Activated naive CD4-positive, alpha-beta T cell treated with Interleukin-2 at 50 U/mL for 16 hours (primary cell): ENCODE measurements at regions not wholly inside any gene's neighbourhood (a gene's known extent, or its start where the extent isn't known, plus 50 kb on each side); places are given as distances from the start of the nearest gene placed in this dataset.

Experiments used
- DNase-seq: peaks from one replicate; pipeline ENCODE4 v3.0.0-alpha.2; 2020

DNA sequence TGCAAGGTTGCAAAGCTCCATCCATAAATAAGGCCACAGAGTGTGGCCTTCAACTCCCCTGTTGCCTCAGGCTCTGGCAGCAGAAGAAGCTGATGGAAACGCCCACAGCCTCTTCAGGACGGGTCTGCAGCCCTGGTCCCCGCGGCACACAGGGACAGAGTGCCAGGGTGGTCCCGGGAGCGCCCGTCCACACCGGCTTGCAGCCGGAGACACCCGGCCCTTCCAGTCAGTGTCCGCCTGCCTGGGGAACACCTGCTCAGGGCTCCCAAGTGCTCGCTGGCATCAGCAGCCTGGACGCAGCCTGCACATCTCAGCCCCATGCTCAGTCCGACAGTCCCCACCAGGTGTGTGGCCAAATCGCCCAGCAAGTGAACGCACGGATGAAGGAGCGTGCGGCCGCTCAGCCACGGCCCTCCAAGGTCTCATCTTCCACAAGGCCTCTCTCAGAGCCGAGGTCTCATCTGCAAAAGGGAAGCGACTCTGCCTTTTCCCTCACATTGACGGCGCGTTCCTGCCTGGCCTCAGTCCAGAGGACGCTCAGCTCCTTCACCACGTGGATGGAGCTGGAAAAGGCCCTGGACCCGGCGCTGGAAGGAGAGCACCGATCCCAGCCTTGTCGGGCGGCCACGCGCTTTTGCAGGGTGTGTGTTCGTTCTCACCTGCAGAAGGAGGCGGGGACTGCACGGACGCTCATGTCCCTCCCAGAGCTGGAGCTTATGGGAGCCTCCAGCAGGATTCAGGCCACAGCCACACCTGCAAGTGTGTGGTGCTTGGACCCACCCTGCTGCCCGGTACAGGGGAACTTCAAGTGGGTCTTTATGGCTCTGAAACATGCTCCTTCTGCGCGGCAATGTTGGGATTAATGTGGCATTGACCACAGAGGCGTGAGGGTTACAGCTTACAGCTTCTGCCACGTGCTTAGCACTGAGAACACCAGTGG lies 180.4 kb downstream of the DLL1 start:
- DNase-seq, result no peak

DNA sequence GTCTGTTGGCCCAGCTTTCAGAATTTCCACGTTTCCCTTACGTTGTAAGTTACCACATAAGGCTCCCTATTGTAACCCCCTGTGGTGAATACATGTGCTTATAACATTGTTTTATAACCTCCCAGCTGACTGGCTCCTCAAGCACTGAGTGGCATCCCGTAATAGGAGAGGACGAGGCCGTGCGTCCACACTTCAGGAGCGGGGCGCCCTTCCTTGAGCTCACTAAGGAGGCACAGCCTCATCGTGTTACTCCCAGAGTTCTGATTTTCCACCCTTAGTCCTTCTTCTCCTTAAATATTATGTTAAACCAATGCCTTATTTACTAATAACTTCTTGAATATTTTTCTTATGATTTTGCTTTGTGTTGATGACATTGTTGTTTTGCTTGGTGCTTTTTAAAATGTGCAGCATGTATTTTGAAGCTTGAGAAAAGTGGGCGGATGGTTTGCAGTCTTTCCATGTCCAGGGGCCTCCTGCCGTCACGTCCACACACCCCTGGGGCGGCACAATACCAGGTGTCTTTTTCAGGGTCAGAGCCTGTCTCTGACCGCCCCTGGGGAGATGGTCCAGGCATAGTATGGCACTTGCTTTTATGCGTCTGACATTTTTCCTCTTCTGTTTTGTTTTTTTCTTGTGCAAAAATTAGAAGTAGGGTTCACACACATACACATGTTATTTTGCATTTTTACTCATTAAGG lies 181.8 kb downstream of the DLL1 start:
- no peak for DNase-seq

DNA sequence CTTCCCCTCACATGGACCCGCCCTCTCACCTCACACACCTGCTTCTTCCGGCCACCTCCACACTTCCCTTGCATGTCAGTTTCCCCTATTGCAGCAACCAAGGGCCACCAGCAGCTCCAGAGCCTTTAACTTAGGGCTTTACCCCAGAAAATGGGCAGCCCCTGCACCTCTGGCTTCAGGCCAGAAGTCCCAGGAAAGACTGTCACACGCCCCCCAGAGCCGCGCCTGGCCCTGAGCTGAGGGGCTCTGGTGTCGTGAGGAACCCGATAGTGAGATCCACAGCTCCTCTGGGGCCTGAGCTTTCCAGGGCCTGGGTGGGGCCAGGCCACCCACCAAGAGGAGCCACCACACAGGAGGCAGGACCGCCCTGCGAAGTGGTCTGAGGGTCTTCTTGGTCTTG lies 182.4 kb downstream of the DLL1 start:
- DNase-seq, result no peak

DNA sequence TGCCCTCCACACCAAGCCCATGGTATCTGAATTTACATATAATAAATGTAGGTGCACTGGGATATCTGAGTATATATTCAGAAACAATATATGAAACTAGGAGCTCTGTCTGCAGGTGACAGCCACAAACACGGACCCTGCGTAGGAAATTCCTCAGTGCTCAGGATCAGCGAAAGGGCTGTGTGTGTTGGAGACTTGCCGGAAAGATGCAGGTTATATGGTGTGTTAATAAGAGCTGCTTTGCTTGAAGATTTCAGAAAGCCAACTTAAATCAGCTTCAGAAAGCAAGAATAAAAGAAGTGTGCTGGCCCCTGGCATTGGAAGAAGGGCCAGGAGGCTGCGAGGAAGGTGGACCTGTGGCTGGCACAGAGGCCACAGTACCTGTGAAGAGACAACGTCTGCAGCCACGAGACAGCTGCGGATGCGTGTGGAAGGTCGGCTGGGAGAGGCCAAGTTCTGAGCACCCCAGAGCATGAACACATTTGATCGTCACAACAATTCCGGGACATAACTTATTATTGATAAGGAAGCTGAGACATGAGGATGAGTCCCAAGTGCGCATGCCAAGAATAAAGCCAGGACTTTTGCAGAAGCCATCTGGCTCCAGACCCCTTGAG lies 183.2 kb downstream of the DLL1 start:
- no peak for DNase-seq

DNA sequence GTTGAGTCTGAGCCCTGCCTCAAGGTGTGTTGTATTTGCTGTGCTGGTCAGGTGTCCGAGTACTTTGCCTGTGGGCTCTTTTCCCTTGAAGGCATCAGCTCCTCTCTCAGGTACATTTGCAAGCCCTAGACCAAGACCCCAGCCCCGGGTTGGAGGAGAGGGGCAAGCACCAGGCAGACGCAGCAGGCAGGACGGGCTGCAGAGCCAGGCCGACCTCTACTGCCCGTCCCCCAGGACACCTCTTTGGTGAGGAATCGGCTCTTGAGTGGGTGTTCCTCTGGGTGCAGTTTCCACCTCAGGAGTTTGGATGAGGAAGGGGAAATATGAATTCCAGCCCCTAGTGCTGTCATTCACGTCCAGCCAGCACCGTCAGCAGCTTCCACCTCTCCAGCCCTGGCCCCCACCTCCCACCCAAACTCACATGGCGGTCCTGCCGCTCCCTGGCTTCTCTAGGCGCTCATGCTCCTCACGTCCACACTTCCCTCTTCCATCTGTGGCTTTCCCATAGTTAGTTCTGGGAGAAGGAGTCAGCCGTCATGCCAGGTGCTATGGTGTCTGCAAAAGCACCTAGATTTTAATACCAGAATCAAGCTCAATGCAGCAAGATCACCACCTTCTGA lies 183.9 kb downstream of the DLL1 start:
- no peak for DNase-seq

DNA sequence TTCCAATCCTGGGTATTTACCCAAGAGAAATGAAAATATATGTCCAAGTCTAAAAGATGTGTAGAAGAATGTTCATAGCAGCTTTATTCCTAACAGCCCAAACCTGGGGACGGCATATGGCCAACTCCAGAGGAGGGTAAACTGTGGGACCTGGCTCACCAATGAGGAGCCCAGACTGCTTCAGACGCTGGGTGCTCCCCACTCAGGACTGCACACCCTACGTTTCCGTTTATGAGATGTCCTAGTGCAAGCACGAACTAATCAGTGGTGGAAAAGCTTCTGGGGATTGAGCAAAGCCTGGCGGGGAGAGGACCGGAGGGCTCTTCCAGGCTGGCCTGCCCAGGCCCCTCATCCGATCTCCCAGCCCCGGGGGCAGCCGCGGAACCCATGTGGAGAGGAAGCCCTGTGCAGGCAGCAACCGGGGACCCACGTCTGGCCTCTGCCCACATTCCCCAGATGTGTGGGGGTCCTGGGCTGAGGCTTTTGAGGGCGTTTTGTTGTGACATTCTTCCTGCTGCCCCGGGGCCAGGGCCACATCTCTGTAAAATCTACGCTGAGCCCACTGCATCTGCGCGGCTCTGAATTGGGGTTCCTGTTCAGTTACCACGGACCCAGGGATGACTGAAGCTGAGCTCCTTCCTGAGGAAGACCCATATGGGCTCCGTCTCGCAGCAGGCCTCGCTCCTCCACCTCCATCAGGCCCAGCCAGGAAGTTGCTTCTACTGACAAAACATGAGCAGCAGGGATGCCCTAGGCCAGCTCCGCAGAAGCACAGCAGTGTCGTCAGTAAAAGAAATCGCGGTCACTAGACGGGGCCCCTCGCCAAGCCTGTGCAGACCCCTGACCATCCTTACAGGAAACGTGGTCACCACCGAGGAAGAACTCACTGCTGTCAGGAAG lies 188.0 kb downstream of the DLL1 start:
- no peak for DNase-seq

DNA sequence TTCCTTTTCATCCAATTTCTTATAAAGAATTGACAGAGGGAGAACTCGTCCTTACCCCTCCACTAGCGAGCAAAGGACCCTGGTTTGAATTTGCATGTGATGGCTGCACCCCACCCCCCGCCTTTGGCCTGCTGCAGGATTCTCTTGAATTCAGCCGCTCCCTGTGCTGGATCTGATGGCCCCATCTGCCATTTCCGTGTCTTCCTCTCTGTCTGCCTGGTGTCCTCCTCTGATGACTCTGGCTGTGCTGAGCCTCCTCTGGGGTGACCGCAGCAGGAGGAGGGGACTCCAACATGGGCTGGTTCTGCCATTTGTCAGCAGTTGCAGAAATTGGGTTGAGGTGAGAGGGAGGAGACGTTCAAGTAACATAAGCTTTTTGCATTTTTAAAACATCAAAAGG lies 188.8 kb downstream of the DLL1 start:
- DNase-seq, result no peak

DNA sequence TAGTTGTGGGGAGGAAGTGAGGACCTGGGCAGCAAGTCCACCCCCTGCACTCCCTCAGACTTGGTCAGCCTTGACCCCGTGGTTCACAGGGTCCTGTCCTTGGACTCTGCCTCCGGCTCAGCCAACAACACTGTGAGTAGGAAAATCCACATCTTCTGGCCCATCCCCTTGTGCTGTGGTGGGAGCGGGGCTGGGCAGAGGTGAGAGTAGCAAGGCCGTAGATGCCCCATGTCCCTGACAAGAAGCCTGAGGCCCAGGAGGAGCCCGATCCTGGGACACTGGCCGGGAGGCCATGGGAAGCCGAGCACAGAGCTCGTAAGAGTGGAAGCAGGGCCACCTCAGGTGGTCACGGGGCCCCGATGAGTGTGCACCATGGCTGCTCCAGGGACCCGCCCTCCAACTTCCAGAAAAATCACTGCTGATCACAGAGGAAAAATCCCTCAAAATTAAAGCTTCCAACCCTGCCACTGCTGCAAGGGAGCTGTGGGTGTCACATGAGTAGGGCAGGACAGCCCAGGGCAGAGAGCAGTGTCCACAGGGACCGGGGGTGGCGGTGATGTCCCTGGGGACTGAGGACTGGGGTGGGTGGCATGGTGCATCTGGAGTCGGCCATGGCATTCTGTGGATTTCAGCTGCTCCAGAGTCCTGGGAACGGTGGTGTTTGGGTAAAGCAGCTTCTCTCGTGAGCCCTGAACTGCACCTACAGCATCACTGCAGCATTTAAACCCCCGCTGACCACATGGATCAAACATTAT lies 189.4 kb downstream of the DLL1 start:
- DNase-seq, result no peak

DNA sequence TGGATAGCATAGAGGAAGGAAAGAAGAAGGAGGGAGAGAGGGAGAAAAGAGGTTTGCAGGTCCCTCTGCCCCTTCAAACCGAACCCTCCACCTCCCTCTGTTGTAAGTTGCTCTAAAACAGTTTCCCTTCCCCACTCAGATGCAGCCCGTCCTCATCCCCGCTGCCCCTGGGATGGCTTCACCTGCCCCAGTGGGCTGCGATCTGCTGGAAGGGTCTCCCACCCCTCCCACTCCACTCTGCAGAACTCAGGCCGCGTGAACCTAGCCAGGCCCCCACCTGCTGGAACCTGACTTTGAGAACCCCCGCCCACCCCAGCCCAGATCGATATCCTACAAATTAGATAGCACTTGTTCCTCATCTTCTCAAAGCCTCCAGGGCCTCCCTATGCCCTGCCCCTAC lies 190.8 kb downstream of the DLL1 start:
- no peak for DNase-seq

DNA sequence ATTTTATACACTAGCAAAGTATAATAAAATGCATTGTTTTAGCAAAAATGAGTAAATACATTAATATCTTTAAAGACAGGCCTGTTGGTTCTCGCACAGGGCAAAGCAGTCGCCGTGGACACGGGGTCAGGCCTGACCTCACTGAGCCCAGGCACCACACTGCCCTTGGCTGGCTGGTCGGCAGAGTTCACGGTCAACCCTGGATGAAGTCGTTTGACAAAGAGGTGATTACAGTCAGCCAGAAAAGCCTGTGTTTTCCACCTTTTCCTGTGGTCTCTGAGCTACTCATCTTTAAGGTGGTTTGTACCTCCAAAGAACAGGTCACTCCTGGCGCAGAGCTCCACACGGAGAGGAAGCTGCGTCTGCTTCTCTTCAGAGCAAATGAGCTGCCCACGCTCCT lies 191.5 kb downstream of the DLL1 start:
- DNase-seq, result no peak

DNA sequence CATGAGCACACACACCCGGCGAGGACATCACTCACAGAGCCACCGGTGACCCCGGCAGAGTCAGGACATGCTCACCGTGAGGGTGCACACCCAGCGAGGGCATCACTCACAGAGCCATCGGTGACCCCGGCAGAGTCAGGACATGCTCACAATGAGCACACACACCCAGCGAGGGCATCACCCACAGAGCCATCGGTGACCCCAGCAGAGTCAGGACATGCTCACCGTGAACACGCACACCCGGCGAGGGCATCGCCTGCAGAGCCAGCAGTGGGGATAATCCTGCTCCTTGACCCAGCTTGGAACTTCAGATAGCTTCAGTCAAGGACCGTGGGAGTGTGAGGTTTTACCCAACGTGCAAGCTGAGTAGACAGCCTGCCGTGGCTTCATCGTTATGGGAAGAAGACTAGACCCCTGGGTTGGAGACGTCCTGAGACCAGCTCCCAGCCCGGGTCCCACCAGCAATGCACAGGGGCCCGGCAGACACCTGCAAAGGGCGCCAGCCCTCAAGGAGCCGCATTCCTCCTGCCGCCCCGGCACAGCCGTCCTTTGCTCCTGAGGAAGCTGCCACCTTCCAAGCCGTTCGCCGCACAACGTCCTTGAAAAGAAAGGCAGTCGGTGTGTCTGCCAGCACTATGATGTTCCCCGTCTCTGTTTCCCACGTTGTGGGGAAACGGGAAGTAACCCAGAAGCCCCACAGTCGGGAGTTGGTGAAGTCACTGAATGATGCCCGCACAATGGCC lies 192.3 kb downstream of the DLL1 start:
- DNase-seq, result no peak

DNA sequence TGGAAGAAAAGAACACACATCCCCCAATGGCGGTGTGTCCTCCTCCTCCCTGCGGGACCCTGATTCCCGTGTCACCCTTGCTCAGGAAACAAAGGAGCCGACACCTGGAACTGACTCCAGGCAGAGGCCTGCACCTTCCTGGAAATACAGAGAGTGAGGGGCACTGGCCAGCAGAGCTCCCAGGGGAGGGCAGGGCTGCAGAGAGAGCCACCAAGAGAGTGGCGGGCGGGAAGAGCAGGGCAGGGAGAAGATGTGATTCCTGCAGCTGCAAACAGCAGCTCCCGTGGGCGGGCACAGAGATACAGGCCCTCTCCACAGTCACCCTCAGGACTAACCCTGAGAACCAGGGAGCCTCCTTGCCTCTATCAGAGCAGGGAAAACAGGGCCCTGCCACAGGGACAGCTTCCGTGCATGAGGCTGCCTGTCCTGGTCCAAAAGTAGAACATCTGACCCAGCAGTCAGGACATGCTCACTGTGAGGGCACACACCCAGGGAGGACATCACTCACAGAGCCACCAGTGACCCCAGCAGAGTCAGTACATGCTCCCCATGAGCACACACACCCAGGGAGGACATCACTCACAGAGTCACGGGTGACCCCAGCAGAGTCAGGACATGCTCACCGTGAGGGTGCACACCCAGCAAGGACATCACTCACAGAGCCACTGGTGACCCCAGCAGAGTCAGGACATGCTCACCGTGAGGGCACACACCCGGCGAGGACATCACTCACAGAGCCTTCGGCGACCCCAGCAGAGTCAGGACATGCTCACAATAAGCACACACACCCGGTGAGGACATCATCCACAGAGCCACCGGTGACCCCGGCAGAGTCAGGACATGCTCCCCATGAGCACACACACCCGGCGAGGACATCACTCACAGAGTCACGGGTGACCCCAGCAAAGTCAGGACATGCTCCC lies 193.1 kb downstream of the DLL1 start:
- DNase-seq, result no peak

DNA sequence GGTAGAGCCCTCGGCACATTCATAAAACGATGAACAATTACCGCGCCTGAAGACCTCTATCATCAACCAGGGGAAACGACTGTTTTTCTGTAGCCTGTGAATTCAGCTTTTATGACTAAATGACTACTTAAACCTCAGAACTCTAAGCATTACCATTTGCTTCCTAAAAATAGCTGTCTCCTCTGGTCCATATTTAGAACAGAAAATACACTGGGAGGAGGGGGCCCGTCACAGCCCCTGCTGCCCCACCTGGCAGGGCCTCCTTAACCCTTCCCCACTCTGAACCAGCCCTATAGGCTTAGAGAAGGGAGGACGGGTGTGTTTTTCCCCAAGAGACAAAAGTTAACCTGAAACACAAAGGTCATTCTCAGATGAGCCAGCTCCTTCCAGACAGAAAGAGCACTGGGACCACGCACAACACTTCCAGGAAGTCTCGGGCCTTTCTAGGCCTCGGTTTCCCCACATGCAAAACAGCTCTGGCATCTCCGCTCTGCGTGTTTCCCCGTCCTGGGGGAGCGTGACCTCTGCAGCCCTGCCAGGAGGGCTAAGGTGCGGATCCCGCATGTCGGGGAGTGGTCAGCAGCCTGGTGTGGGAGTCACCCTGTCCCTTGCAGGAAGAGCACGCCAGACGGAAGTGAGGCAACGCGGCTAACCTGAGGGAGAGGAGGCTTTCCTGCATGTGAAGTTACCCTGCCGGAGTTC lies 193.9 kb downstream of the DLL1 start:
- no peak for DNase-seq

DNA sequence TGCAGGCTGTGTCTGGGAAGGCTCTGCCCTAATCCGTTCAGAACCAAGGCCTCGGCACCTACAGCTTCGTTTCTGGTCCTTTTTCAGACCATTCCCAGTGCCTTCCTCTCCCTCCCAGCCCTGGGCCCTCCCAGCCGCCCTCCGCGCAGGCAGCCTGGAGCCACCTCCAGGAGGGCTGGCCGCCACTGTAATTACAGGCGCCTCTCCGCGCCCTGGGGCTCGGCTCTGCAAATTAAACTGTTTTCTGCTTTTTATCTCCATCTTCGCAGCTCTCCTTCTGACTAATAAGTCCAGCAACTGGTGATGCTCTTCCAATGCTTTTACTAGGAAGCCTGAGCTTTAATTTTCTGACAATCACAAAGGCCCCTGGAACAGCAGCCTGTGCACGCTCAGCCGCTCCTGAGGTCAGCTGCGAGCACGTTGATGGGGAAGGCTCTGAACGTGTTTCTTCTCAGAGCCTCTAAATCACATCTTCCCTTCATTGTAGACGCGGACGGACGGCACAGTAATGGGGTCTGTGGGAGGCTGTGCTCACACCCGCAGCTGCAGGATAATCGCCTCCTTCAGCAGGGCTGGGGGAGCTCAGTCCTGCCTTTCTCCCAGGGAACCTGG lies 194.6 kb downstream of the DLL1 start:
- no peak for DNase-seq

DNA sequence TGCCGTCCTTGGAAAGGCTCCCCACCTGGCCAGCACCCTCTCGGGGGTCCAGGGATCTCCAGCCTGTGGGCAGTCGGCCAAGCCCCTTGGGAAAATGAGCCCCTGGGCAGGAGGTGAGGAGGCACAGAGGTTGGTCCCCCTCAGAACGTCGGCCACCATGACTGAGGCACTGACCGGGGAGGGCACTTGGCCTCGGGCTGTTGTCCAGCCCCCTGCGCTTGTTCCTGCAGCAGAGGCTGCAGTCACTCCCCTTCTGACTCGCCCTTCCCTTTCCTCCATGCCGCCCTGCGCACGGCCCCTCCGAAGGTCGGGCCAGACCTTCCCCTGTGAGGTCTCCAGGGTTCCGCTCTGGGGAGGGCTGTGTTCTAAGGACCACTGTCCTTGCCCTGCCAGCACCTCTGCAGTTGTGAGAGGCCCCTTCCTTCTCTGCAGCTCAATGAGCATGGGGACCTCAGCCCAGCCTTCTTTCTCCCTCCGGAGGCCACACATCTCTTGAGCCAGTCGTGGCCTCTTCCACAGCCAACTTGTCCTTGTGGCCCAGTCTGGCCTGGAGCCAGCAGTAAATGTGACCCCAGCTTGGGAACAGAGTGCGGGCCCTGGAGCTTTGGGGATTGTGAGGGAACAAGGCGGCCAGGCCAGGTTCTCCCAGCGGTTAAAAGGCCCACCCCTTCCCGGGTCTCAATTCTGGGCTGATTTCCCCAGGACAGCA lies 195.5 kb downstream of the DLL1 start:
- DNase-seq, result no peak

DNA sequence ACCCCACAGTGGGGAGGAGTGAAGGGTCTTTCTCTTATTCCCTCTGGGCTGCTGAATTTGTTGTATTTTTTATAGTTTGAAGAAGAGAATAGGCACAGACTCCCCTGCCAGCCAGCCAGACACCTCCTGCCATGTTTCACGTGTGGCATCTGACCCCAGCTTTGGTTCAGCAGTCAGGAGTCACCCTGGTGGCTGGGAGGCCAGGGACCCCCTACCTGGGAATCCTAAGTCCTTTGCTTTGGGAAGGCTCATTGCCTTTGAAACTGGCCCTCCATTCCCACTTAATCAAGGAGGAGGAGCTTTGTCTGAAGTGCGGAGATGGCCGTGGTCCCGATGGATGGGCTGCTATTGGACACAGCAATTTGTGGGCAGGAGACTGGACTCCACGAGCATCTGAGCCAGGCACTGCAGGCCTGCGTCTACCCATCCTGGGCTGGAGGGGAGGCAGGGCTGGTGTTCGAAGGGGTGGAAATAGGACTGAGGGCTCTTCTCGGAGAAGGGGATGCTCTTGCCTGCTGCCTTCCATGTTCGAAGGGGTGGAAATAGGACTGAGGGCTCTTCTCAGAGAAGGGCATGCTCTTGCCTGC lies 196.1 kb downstream of the DLL1 start:
- DNase-seq, result no peak
